B cell (primary cell): ENCODE measurements at regions not wholly inside any gene's neighbourhood (a gene's known extent, or its start where the extent isn't known, plus 50 kb on each side); places are given as distances from the start of the nearest gene placed in this dataset.

Experiments used
- ATAC-seq: fragments of 200-7000 bp; cut with Tn5 transposase; one replicate; pipeline ENCODE4 v1.10.0; 2021; ENCODE audit warnings: low read depth, mild to moderate bottlenecking, moderate number of reproducible peaks, moderate library complexity
- CTCF ChIA-PET: fragments of 350-600 bp; sonication (Branson Sonifier 250); formaldehyde crosslinking; loops from one replicate; lab custom pipeline; 2021; ENCODE audit warnings: antibody characterized with exemption, inconsistent platforms; lab: Charles Lee
- POLR2A ChIA-PET: fragments of 350-600 bp; sonication (Branson Sonifier 250); formaldehyde crosslinking; loops from one replicate; lab custom pipeline; 2021; ENCODE audit warnings: antibody characterized with exemption; lab: Charles Lee
- DNase-seq: peaks from one replicate; pipeline ENCODE4 v3.0.0; 2013
- H2AFZ ChIP-seq: 2 replicates; pipeline ENCODE4 v1.6.1; 2012; ENCODE audit warnings: mild to moderate bottlenecking, low read depth, low read length; ENCODE audit not compliant: insufficient read depth, poor library complexity, severe bottlenecking
- H3K27ac ChIP-seq, 2 donors: 1 replicate in 1 of 2; 2 replicates in 1 of 2; pipeline ENCODE4 v1.5.1; 2012 to 2013; ENCODE audit warnings: low read length in 2 of 2, mild to moderate bottlenecking in 2 of 2, moderate library complexity in 1 of 2
- H3K27me3 ChIP-seq, 4 experiments: fragments of 200-600 bp in 1 of 4; sonication (generic) in 1 of 4; replicated peaks in 1 of 4; 1 replicate in 2 of 4; 2 replicates in 2 of 4; pipeline versions ENCODE4 v1.6.1 to v1.7.0; 2013 to 2016; ENCODE audit warnings: low read length in 3 of 4, mild to moderate bottlenecking in 2 of 4, mixed read lengths in 1 of 4, moderate library complexity in 1 of 4; ENCODE audit not compliant: insufficient read depth in 4 of 4, control insufficient read depth in 3 of 4; ENCODE audit errors: control extremely low read depth in 1 of 4
- H3K36me3 ChIP-seq, 2 experiments: replicated peaks in 1 of 2; 1 replicate in 1 of 2; 2 replicates in 1 of 2; pipeline versions ENCODE4 v1.6.1 to v1.7.1; 2013; ENCODE audit warnings: low read length in 1 of 2; ENCODE audit not compliant: insufficient read depth in 2 of 2, control insufficient read depth in 1 of 2; ENCODE audit errors: control extremely low read depth in 1 of 2, extremely low read depth in 1 of 2
- H3K4me1 ChIP-seq, 2 donors: fragments of 200-600 bp in 1 of 2; sonication (generic) in 1 of 2; 1 replicate in 1 of 2; 2 replicates in 1 of 2; pipeline versions ENCODE4 v1.5.1 to v1.6.1; 2013 to 2017; ENCODE audit warnings: low read length in 2 of 2; ENCODE audit not compliant: control insufficient read depth in 2 of 2, insufficient read depth in 2 of 2
- H3K4me2 ChIP-seq: replicated peaks from 2 replicates; pipeline ENCODE3; 2012; ENCODE audit warnings: mild to moderate bottlenecking, low read depth, low read length; ENCODE audit not compliant: poor library complexity, severe bottlenecking
- H3K4me3 ChIP-seq, 5 experiments: fragments of 200-600 bp in 1 of 5; sonication (generic) in 1 of 5; 1 replicate in 3 of 5; 2 replicates in 2 of 5; pipeline versions ENCODE4 v1.5.1 to v1.7.0; 2011 to 2016; ENCODE audit warnings: low read length in 4 of 5, mild to moderate bottlenecking in 4 of 5, low read depth in 2 of 5, control low read depth in 1 of 5, moderate library complexity in 1 of 5; ENCODE audit not compliant: insufficient read depth in 1 of 5; ENCODE audit errors: control extremely low read depth in 1 of 5, extremely low read depth in 1 of 5
- H3K79me2 ChIP-seq: fragments of 200-600 bp; sonication (generic); one replicate; pipeline ENCODE4 v1.6.0; 2016; ENCODE audit warnings: low read length; ENCODE audit not compliant: control insufficient read depth, insufficient read depth
- H3K9ac ChIP-seq: fragments of 200-600 bp; sonication (generic); 2 replicates; pipeline ENCODE4 v1.6.1; 2017; ENCODE audit warnings: mild to moderate bottlenecking, low read length, moderate library complexity
- H3K9me3 ChIP-seq, 3 donors: one replicate each; pipeline versions ENCODE4 v1.6.1 to v1.7.1; 2013; ENCODE audit warnings: low read length in 2 of 3; ENCODE audit not compliant: control insufficient read depth in 2 of 3, insufficient read depth in 1 of 3; ENCODE audit errors: control extremely low read depth in 1 of 3
- H4K20me1 ChIP-seq: 2 replicates; pipeline ENCODE4 v1.6.0; 2012; ENCODE audit warnings: mild to moderate bottlenecking, low read length; ENCODE audit not compliant: insufficient read depth, control insufficient read depth, poor library complexity, severe bottlenecking
- H3K27ac Mint-ChIP-seq: one replicate; pipeline ENCODE4 v1.8.0; 2021; ENCODE audit warnings: mixed read lengths
- H3K27me3 Mint-ChIP-seq: one replicate; pipeline ENCODE4 v1.8.0; 2021; ENCODE audit warnings: mixed read lengths
- H3K4me1 Mint-ChIP-seq: one replicate; pipeline ENCODE4 v1.8.0; 2021; ENCODE audit warnings: mixed read lengths
- H3K4me3 Mint-ChIP-seq: one replicate; pipeline ENCODE4 v1.8.0; 2021; ENCODE audit warnings: mixed read lengths
- H3K9me3 Mint-ChIP-seq: one replicate; pipeline ENCODE4 v1.8.0; 2022; ENCODE audit warnings: mixed read lengths; ENCODE audit not compliant: insufficient read depth
- CTCF ChIP-seq: fragments of 200-600 bp; IDR thresholded peaks from one replicate; pipeline ENCODE4 v1.8.0; 2022; ENCODE audit warnings: antibody characterized with exemption, mild to moderate bottlenecking
- EZH2 ChIP-seq: IDR thresholded peaks from 2 replicates; pipeline ENCODE4 v1.6.1; 2012; ENCODE audit warnings: borderline replicate concordance, low read depth, mild to moderate bottlenecking, moderate library complexity, low read length; ENCODE audit not compliant: insufficient read depth, poor library complexity, severe bottlenecking
- WGBS: methylation state at CpG from one replicate; pipeline ENCODE4 v1.1.5; 2013; ENCODE audit warnings: missing lambda C conversion rate; ENCODE audit not compliant: insufficient coverage; 5-methylcytosine and 5-hydroxymethylcytosine counted together
- intact Hi-C: fragments of 100-400 bp; cut with micrococcal nuclease; formaldehyde crosslinking; loops from one replicate; pipeline ENCODE4 v1.10.0; 2022

- Histone ChIP-seq H3K4me1 (no peaks in the 10 kb centered on the region), H4K20me1 (no peaks in the 10 kb centered on the region), H3K27me3 (no peaks in the 10 kb centered on the region), H3K4me2 (no peak overlapping the region), H3K79me2 (no peaks in the 10 kb centered on the region), H3K4me3 (no peak overlapping the region), H3K36me3 (no peaks in the 10 kb centered on the region), H3K9ac (no peak overlapping the region), H3K27ac (no peak overlapping the region), H2AFZ (no peak overlapping the region), H3K9me3 (no peaks in the 10 kb centered on the region)
- DNase-seq (no peak), ATAC-seq (no peak)
- CTCF ChIA-PET = no interaction called here
- no peak overlapping the region for H3K4me3 Mint-ChIP-seq
- 100% methylated on average over 1 of the region's 1 CpG for WGBS
- H3K27me3 Mint-ChIP-seq = no peaks in the 10 kb centered on the region
- TF ChIP-seq CTCF (no peak), EZH2 (no peak)
- H3K4me1 Mint-ChIP-seq = no peaks in the 10 kb centered on the region
- POLR2A ChIA-PET = no interaction called here
- no peaks in the 10 kb centered on the region for H3K9me3 Mint-ChIP-seq
- H3K27ac Mint-ChIP-seq = no peak overlapping the region
- intact Hi-C loops = no loop called here
Observed at GRCh38 chr2:5060956-5061355, 631.2 kb upstream of the SOX11 start.

GRCh38 chr2:5064687-5065086, 627.5 kb upstream of the SOX11 start:
- H3K79me2 ChIP-seq = no peaks in the 10 kb centered on the region
- no peaks in the 10 kb centered on the region for H3K9me3 ChIP-seq
- H3K4me3 Mint-ChIP-seq = no peak overlapping the region
- TF ChIP-seq EZH2 = no peak
- no peak for TF ChIP-seq CTCF
- peaks cover 4% of the 10 kb centered on the region for H3K9me3 Mint-ChIP-seq
- no peak for ATAC-seq
- ChIA-PET POLR2A (no interaction called here), CTCF (no interaction called here)
- H3K27ac Mint-ChIP-seq = no peak overlapping the region
- no peak overlapping the region for H3K27ac ChIP-seq
- H3K27me3 ChIP-seq = no peaks in the 10 kb centered on the region
- H3K9ac ChIP-seq = no peak overlapping the region
- WGBS = 0% methylated on average over 1 of the region's 5 CpGs
- no peak overlapping the region for H3K4me3 ChIP-seq
- no peaks in the 10 kb centered on the region for H3K4me1 ChIP-seq
- H3K36me3 ChIP-seq = no peaks in the 10 kb centered on the region
- H3K27me3 Mint-ChIP-seq = no peaks in the 10 kb centered on the region
- no peaks in the 10 kb centered on the region for H3K4me1 Mint-ChIP-seq
- no peak for DNase-seq
- intact Hi-C loops = no loop called here
- no peak overlapping the region for H2AFZ ChIP-seq
- H4K20me1 ChIP-seq = no peaks in the 10 kb centered on the region
- no peak overlapping the region for H3K4me2 ChIP-seq
